A673 (cell line): ENCODE measurements at regions not wholly inside any gene's neighbourhood (a gene's known extent, or its start where the extent isn't known, plus 50 kb on each side); places are given as distances from the start of the nearest gene placed in this dataset.

Experiments used
- CTCF ChIP-seq: fragments of 300-800, 200-600 bp; sonication (generic); conservative IDR thresholded peaks from 2 replicates; pipeline ENCODE4 v1.5.1; 2017; ENCODE audit warnings: low read depth, mild to moderate bottlenecking, antibody characterized with exemption, low read length, moderate library complexity, mixed read lengths
- EZH2 ChIP-seq: fragments of 200-600 bp; sonication (generic); IDR thresholded peaks from 2 replicates; pipeline ENCODE4 v1.6.1; 2017; ENCODE audit warnings: borderline replicate concordance, low read depth, mild to moderate bottlenecking, mixed read lengths, antibody characterized with exemption, low read length; ENCODE audit not compliant: poor library complexity, severe bottlenecking

GRCh38 chr2:6474161-6475140 is 391.3 kb downstream of the CMPK2 start:
- TF ChIP-seq CTCF (no peak), EZH2 (no peak)
